Hematopoietic multipotent progenitor cell treated with erythropoietin and hydrocortisone succinate and interleukin-3 and kit ligand, for 8 days (in vitro differentiated cells): ENCODE measurements at regions not wholly inside any gene's neighbourhood (a gene's known extent, or its start where the extent isn't known, plus 50 kb on each side); places are given as distances from the start of the nearest gene placed in this dataset.

Experiments
- DNase-seq: peaks from one replicate; pipeline ENCODE4 v3.0.0-alpha.2; 2015

GRCh38 chr4:4689694-4690440, 148.0 kb upstream of the STX18 start:
- DNase-seq, result no peak

GRCh38 chr4:4687935-4688727, 146.3 kb upstream of the STX18 start:
- DNase-seq, result no peak

DNA sequence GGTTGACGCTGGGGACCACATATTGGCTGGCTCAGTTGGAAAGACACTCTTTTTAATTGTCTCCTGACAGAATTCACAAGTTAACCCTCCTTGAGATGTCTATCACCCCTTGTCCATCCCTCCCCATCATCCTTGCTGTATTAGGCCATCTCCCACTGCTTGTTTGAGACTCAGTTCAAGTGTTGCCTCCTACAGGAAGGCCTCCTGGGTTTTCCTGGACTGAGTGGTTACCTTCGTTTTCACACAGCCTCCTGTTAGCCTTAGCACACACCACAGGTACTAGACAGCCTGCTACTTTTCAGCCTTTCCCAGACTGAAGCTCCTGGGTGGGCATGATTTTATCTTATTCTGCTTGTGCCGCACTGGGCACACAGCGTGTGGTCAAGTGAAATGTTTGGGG, 145.3 kb upstream of the STX18 start:
- no peak for DNase-seq

DNA sequence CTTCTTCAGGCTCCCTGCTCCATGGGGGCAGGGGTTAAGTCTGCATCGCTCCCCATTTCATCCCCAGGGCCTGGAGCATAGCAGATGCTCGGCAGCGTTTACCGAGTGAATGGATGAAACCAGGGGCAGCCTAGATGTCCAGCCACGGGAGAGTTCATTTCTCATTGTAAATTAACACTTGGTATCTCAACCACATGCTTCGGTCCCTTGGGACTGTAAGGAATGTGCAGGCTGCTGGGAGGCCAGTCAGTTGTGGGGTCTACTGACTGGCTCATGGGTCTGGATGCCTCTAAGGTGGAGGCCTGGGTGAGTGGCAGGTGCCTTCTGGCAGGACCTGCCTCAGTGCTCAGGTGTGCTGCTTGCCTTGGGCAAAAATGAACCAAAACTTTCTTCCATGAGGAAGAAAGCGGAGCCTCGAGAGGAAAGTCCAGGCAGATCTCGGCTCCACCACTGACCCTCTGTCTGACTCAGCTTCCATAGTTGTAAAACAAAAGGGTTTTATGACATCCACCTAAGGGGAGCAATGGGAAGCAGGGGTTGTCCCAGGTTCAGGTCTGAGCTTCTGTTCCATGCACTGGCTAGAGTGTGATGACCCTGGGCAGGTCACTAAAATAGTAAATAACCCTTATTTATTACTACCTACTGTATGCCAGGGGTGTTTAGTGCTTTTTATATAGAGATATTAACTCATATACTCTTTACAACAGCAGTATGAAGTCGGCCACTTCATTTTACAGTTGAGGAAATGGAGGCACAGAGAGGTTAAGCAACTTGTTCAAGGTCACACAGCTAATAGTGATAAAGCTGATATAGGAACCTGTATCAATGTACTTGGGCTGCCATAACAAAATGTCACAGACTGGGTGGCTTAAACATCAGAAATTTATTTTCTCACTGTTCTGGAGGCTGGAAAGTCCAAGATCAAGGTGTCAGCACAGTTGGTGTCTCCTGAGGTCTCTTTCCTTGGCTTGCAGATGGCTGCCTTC, 144.3 kb upstream of the STX18 start:
- DNase-seq, result no peak

DNA sequence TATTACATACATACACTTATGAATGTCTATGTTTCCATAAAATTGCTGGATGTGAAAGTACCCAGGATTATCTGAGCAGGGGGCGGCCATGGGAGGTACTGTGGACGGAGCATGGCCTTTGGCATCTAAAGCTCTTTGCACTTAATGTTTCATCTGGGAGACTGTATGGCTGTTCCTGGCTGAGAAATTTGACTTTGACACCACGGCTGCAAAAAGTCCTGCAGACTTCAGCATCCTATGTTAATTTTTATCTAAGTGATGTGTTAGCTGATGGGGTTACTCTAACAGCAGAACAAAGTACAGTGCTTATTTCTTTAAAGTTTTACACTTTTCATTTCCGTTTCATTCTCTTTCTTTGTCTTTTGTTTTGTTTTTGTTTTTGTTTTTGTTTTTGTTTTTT, 139.8 kb upstream of the STX18 start:
- DNase-seq, result no peak

GRCh38 chr4:4680758-4681157, 138.9 kb upstream of the STX18 start:
- DNase-seq, result no peak

- DNase-seq, result no peak
These were observed 138.4 kb upstream of the STX18 start for GRCh38 chr4:4680243-4680642.

GRCh38 chr4:4677556-4678522, 136.0 kb upstream of the STX18 start:
- DNase-seq, result peak; percentile 6

- DNase-seq, result no peak
These were observed 133.8 kb upstream of the STX18 start for GRCh38 chr4:4675641-4676040.

DNA sequence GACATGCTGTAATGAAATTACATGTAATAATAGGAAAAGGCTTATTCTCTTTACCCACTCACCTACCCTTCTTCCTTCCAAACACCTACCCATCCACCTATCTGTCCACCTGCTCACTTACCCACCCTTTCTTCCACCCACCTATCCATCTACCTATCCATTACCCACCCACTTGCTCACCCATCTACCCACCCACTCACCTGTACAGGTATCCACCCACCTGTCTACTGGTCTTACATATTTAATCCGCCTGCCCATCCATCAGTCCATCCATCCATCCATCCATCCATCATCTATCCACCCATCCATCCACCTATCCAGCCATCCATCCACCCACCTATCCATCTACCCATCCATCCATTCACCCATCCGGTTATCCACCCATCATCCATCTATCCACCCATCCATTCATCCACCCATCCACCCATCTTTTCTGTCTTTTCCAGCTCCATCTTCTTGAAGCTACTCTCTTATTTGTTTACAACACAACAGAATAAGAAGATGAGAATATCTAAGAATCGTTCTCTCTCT, 133.3 kb upstream of the STX18 start:
- no peak for DNase-seq

DNA sequence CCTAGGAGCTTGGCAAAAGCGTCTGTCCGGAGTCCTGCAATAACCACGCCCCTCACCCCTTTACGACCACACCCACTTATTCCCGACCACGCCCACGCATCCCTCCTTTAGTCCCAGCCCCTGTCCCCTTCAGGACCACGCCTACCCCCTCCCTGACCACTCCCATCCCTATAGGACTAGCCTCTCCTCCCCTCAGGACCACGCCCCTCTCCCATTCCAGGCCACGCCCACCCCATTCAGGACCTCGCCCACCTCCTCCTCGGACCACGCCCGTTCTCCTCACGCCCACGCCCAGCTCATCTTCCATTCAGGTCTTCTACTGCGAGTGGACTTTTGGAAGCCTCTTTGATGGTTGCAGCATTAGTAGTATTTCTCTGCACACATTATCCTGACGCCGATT, 131.2 kb upstream of the STX18 start:
- DNase-seq, result peak; percentile 14

- DNase-seq, result no peak
These were observed 130.6 kb upstream of the STX18 start for GRCh38 chr4:4672402-4672801.

DNA sequence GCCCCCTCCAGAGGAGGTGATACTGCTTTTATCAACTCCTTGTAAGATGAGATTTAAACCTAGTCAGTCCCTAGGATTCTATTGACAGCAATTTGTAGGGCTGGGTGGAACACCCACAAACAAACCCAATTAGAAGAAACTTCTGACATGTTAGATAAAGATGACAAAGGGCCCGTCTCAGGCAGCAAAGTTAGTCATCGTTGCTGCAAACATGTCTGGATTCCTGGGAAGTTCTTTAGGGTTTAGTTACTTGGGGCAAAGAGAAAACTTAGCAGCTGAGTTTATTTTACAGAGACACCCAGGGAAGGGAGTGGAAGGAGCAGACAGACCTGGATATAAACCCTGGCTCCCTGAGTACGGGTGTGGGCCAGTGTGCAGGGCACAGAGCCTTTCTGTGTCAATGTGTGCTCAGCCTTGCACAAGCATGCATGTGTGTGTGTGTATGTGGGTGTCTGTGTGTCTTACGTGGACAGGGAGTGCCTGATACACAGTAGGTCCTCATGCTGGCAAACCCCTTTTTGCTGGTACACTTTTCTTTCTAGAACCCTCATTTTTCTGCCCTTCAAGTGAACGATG, 130.0 kb upstream of the STX18 start:
- no peak for DNase-seq

GRCh38 chr4:4670869-4671268, 129.0 kb upstream of the STX18 start:
- DNase-seq, result no peak

DNA sequence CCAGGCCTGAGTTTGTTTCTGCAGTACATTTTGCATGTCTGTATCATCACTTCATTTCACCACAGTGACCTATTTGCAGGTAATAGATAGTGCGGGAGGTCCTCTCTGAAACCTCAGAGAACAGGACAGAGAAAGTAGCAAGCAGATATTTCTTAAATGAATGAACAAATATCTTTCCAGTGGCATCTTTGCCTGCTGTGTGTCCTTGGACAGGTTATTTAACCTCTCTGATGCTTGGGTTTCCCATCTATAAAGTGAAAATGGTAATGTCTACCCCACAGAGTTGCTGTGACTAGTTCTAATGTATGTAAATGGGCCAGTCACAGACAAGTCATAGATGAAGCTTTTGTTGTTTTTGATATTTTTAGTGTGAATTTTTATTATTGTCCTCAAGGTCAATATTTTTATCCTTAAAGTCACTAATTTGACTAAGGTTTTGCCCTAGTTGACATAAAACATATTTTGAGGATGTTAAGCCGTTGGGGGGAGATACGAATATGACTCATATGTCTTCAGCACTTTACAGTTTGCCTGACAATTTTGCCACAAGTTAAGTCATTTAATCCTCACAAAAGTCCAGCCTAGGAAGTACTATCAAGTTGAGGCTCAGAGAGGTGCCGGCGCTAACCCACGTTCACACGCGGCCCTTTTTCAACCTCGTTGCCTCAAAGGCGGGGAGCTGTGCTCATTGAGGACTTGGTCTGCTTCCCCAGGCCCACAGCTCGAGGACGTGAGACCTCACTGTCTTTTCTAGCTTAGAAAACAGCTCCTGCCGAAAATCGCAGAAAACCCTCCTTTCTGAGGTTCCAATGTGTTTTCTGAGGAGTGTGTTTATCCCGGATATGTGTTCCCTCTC, 126.7 kb upstream of the STX18 start:
- no peak for DNase-seq

DNA sequence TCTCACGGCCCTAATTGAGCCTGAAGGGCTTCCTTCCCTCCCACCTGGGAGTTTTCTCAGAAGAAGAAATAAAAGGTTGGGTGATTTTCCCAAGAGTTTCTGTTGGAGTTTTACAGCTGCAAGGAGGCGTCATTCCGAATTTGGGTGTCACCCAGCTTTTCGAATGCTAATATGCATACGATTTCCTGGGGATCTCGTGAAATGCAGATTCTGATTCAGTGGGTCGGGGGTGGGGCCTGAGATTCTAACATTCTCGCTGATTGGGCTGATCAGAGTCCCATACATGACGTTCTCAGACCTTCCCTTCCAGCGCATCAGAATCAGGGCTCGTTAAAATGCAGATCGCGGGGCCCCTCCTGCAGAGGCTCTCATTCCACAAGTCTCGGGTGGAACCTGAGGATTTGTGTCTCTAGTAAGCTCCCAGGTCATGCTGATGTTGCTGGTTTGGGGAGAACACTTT, 125.8 kb upstream of the STX18 start:
- DNase-seq, result no peak

DNA sequence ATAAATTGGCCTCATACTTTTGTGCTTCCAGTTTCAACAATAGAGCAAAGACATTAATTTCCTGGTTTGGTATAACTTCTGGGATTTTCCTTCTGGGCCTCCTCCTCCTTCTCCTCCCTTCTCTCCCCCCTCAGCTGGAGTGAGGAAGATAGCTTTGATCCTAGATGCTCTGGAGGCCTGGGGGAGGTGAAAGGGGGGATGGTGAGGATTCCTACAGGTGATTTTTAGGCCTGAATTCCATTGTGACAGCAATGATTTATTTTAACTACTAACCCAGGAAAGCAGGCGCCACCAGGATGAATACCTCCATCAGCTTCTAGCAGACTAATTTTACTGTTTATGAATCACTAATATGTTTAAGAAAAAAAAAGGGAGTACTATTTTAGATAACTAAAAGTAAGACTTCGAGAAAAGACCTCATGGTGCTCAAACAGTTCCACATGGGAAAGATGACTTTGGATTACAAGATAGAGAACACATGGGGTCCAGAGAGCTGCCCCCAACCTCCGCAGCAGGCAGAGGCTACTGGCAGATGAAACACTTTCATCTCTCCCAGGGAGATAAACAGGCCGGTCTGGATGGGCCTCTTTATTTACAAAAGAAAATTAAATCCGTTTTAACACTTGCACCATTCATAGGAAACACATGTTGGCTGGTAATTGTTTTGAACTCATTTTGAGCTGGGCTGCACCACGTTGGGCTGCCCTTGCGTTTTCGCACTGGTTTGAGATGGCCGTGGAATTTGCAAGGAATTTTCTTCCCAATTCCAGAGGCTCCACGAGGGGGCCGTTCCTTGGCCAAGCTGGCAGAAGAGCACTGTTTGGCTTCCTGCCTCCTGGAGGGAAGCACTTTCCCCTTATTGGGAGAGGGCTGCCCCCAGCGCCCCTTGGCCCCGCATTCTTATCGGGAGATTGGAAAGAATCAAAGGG, 125.1 kb upstream of the STX18 start:
- no peak for DNase-seq

DNA sequence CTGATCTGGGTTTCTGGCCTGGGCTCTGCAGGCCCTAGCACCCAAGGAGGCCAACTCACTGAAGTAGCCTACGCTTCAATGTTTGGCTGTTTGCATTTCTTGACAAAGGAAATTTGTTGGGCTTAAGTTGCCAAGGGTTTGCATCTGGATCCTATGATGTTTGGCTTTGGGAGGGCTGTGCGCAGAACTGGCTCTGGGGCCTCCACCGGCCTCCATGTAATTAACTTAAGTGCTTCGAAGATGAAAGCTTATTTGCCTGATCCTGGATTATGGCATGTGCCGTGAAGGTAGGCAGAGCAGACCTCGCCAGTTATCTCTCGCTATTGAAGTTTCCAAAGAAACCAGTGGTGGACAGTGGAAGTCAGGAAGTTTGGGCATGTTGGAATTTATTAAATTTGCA, 124.3 kb upstream of the STX18 start:
- DNase-seq, result no peak

DNA sequence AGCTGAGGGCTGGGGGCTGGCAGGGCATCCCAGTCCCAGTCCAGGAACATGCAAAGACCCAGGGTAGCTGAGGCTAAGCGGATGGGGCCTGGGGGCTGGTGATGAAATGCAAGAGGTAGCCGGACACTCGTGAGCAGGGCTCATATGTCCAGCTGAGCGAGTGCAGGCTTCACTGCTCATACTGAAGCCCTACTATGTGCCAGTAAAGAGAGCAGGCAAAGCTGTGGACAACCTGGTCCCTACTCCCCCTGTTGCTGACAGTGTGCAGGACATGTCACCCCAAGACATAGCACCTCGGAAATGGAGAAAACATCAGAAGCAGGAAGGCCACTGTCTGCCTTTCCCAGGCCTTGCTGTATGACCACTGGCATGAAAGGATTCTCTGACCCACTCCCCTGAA, 122.4 kb upstream of the STX18 start:
- no peak for DNase-seq
